GM12892 (cell line): ENCODE measurements at regions not wholly inside any gene's neighbourhood (a gene's known extent, or its start where the extent isn't known, plus 50 kb on each side); places are given as distances from the start of the nearest gene placed in this dataset.

ENCODE experiments used
- DNase-seq: peaks from one replicate; pipeline ENCODE4 v3.0.0; 2011; ENCODE audit not compliant: insufficient read length
- FAIRE-seq: peaks from 2 replicates; lab custom pipeline; 2011; peaks lifted over from hg19 to GRCh38; lab: Jason Lieb, UNC
- POLR2A ChIP-seq: IDR thresholded peaks from 2 replicates; pipeline ENCODE4 v1.6.1; 2011; ENCODE audit warnings: low read depth, low read length, control low read depth
- POLR2AphosphoS5 ChIP-seq: IDR thresholded peaks from 2 replicates; pipeline ENCODE4 v1.6.1; 2011; ENCODE audit warnings: low read depth, low read length, control low read depth
- TAF1 ChIP-seq: IDR thresholded peaks from 2 replicates; pipeline ENCODE4 v1.6.1; 2011; ENCODE audit warnings: low read depth, mild to moderate bottlenecking, control low read depth, low read length, borderline replicate concordance

DNA sequence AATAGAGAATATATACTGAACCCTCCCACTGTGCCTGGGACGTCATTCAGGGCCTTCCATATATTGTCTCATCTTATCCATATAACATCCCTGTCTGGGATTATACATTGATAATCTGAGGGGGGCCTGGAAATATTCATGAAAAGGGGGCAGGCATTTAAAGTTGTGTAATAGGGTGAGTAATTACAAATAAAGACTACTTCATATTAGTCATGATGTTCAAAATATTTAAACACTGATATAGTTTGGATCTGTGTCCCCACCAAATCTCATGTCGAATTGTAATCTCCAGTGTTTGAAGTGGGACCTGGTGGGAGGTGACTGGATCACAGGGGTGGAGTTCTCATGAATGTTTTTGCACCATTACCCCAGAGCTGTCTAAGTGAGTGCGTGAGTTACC, 97.8 kb downstream of the AQP9 start:
- TF ChIP-seq POLR2AphosphoS5, result no peak
- TF ChIP-seq TAF1, result no peak
- TF ChIP-seq POLR2A, result no peak
- no peak for FAIRE-seq

DNA sequence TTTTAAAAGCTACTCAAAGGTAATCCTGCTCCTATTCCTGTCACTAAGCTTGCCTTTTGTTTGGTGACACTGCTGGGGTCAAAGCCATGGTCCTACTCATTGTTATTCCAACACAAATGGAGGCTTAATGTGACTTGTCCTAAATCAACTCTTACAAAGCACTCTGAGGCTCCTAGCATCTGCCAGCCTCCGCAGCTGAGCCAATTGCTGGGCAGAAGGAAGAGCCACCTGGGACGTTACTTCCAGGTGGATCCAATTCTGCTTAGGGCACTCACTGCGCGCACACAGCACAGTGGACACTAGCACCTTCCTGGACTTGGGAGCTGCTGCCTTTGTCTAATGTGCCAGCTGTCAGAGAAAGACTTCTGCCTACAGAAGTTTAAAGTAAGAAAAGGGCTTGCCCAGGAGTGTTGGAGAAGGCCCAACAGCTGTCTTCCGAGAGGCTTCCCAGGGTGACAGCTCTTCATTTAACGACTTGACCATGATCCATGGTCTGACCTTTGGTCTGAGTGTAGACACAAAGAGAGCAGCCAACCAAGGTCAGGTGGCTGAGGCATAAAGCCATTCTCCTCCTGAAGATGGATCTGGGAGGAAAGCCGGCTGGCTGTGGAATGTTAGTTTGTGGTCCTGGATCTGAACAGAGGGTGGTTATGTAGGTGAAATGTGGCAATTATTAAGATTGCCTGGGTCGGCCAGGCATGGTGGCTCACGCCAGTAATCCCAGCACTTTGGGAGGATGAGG, 102.2 kb downstream of the AQP9 start:
- FAIRE-seq (no peak), DNase-seq (no peak)
- TF ChIP-seq POLR2AphosphoS5, result no peak
- no peak for TF ChIP-seq POLR2A
- no peak for TF ChIP-seq TAF1

More for the DNA sequence above, 97.8 kb downstream of the AQP9 start:
- no peak for DNase-seq

DNA sequence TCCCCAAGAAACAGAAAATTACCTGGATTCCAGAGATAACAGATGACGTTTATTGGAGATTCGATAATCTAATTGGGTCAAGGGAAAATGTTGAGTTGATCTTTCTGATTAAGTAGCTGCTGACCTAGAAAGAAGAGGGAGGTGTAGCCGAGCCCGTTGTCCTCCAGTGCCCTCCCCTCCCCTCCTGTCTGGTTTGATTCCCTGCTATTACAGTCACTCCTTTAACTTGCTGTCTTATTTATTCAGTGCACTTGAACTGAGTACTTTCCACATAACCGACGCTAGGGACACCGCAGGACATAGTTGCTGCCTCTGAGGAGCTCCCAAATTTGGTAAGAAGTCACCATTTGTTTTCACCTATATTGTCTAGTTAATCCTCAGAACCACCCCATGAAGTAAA, 103.7 kb downstream of the AQP9 start:
- no peak for TF ChIP-seq POLR2AphosphoS5
- no peak for TF ChIP-seq POLR2A
- TF ChIP-seq TAF1, result no peak
- no peak for FAIRE-seq
- no peak for DNase-seq

DNA sequence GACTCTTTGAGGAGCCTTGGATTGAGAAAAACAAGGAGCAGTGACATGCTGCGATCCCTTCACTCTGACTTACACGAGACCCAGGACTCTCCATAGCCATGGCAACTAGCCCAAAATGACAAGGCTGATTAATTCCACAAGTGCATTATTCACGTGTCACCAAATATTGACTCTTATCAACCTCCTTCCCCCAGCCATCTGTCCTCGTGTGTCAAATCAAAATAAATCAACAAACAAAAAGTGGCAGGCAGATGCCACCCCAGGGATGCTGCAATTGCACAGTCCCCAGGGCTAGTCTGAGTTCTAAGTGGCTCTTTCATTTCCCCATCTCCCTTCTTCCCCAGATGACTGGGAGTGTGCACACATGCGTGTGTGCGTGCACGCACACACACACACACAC, 104.9 kb downstream of the AQP9 start:
- no peak for DNase-seq
- no peak for FAIRE-seq
- TF ChIP-seq POLR2A (no peak), TAF1 (no peak), POLR2AphosphoS5 (no peak)

DNA sequence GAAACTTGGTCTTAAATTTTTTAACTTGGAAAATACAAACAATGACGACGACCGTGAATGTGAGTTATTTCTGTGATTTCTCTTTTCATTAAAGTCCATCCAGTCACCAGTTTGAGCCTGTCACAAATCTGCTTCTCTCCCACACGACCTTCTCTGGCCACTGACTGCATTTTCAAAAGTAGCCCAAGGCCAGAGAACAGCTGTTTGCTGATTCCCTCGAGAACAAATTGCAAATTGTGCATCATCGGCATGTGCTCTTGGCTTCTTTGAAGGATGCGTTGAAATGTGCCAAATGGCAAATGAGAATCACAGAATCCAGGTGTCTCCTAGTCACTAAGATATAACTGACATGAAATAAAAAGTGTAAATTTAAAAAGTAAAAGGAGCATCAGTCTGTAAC, 106.4 kb downstream of the AQP9 start:
- DNase-seq, result no peak
- FAIRE-seq, result no peak
- TF ChIP-seq TAF1 (no peak), POLR2A (no peak), POLR2AphosphoS5 (no peak)

DNA sequence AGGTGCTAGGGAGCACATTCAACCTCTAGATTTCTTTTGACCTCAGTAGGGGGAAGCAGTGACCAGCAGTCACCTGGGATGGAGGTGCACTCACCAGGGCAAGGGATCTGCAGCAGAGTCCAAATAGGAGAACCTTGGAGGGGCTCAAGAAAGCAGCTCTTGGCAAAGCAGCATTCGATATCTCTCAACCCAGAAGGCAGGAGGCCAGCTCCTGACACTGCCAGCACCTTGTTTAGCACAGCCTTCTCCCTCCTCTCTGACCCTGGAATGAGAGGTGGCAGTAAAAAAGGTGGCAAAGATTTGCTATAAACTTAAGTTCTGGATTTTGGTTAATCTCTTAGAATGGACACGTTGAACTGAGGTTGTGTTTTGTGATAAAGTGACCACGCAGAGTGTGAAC, 107.9 kb downstream of the AQP9 start:
- no peak for DNase-seq
- TF ChIP-seq POLR2A (no peak), TAF1 (no peak), POLR2AphosphoS5 (no peak)
- no peak for FAIRE-seq

DNA sequence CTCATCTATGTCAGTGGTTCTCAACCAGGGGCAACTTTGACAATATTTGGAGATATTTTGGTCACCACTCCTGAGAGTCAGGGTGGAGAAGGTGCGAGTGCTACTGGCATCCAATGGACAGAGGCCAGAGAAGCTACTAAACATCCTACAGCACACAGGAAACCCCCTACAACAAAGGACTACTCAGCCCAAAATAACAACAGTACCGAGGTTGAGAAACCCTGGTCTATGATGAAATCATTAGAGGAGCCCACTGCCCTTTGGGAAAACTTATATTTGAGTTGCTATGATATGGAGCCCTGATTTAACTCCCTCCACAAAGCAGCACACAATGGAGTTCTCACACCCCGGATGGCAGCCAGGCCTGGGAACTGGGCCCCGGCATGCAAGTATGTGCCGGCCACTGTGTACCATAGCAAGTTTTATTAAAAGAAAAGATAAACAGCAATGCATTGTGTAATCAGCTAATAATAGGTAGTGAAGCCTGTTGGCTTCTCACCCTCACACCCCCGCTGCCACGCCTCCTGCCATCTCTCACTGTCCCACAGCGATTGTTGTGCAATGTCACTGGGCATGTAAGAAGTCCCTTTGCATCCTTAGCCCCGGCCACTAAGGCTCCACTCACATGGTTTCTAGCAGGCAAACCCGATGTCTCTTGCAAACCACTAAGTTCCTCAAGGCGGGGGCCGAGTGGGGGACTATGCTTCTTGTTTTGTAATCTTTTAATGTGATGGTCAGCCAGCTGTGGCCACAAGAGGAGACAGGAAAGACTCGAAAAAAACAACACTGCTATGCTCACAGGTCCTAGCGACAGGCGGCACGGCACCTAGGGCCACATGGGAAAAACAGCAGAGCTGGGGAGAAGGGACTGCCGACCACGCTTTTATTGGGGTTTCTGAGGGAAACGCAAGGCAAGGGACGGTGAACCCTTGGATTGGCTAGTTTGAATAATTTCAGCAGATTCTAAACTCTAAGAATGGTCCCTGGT, 110.0 kb downstream of the AQP9 start:
- DNase-seq (no peak), FAIRE-seq (no peak)
- no peak for TF ChIP-seq POLR2AphosphoS5

DNA sequence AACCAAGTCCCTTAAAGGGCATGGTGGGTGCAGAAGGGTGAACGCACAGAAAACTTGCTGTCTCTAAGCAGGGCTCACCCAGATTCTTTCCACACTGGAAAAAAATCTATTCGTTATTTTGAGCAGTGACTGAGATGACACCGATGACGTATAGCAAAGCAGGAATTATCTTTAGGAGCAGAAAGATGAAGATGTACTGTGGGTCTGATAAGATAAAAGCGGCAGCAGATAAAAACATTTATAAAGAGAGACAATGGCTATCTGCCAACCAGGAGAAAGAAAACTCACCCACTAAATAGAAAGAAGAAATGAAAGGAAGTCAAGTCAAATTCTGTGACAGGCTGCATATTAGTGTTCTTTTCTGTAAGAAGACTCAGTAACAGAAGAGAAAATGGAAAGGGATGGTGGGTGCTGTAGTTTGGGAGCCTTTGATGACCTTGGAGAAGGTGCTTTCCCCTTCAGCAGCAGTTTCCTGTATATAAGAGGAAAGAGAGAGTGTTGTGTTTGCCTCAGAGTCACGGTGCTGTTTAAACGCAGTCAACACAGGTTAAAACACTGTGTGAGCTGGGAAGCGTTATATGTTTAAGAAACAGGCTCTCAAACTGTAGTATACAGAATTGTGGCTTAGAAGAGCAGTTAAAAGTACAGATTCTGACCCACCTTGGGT, 111.6 kb downstream of the AQP9 start:
- FAIRE-seq, result no peak
- no peak for TF ChIP-seq POLR2A
- no peak for TF ChIP-seq TAF1
- TF ChIP-seq POLR2AphosphoS5, result no peak
- DNase-seq, result no peak

DNA sequence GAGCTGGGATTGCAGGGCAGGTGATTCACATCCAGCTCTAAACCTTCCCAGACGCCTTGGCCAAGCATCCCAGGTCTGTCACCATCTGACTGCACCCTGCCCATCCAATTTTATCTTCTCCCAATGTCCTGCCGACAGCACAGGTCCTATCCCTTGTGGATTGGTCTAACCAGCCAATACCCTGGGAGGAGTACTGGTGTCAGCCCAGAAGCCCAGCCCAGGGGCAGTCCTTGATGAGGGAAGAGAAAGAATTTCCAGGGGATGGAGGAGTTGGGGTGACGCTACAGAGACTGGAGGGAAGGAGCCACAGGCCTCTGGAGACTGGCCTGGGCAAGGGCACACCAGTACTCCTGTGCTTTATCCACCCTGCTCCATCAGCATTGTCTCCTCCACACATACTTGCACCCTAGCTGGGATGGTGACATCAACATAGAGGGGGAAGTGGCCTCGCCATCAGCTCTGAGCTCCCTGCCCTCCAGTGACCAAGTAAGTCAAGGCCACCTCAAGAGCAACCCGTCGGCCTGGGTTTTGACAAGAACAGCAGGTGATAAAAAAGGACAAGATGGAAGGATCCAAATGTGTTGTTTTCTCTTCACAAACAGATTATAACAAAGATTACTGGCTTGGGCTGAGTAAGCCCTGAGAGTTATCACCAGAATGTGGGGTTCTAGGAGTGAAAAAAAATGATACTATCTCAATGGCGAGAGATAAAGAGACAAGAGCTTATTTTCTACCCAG, 114.6 kb downstream of the AQP9 start:
- no peak for DNase-seq

DNA sequence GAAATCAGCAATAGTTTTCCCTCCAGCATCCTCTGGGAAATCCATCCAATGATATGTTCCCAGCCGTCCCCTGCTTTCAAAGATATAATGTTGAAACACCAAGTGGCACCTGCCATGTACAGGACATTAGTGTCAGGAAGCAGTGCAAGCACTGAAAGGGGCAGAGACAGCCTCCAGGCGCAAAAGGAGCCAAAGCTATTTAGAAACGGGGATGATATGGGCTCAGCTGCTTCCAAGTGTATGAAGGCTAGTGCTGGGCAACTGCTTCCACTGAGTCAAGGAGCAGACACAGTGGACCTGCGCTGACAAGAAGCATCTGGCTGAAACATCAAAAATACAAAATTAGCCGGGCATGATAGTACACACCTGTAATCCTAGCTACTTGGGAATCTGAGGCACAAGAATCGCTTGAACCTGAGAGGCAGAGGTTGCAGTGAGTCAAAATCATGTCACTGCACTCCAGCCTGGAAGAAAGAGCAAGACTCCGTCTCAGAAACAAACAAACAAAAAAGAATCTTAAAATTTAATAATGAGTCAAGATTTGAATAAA, 119.7 kb downstream of the AQP9 start:
- DNase-seq (no peak), FAIRE-seq (no peak)
- TF ChIP-seq POLR2A, result no peak
- no peak for TF ChIP-seq POLR2AphosphoS5
- no peak for TF ChIP-seq TAF1

More for the DNA sequence above, 114.6 kb downstream of the AQP9 start:
- no peak for FAIRE-seq
- no peak for TF ChIP-seq POLR2AphosphoS5
- no peak for TF ChIP-seq TAF1
- TF ChIP-seq POLR2A, result no peak
